Caco-2 (cell line): ENCODE measurements at regions not wholly inside any gene's neighbourhood (a gene's known extent, or its start where the extent isn't known, plus 50 kb on each side); places are given as distances from the start of the nearest gene placed in this dataset.

Experiments used
- BruUV-seq: library from RNA; stranded (reverse); fragments of 400-500 nt; replicated peaks from 2 replicates; lab custom pipeline; 2021; lab: Mats Ljungman, UMichigan
- CTCF ChIA-PET: fragments of 300-600 bp; sonication (Branson Sonifier 250); formaldehyde crosslinking; loops from one replicate; lab custom pipeline; 2022; ENCODE audit warnings: antibody characterized with exemption; lab: Charles Lee
- POLR2A ChIA-PET: fragments of 300-600 bp; sonication (Branson Sonifier 250); formaldehyde crosslinking; loops from one replicate; lab custom pipeline; 2022; ENCODE audit warnings: antibody characterized with exemption; lab: Charles Lee
- DNase-seq, 2 experiments: peaks; one replicate each; pipeline versions ENCODE4 v3.0.0 to v3.0.0-alpha.2; 2020 to 2022
- H3K27me3 ChIP-seq: replicated peaks from 2 replicates; pipeline ENCODE4 v1.6.0; 2011; ENCODE audit warnings: low read length; ENCODE audit not compliant: control insufficient read depth, insufficient read depth
- H3K36me3 ChIP-seq: 2 replicates; pipeline ENCODE4 v1.5.1; 2011; ENCODE audit warnings: low read length; ENCODE audit not compliant: control insufficient read depth, insufficient read depth
- H3K4me1 ChIP-seq: fragments of 250-450 bp; sonication (Bioruptor Pico); 2 replicates; pipeline ENCODE4 v1.5.1; 2020; ENCODE audit warnings: mild to moderate bottlenecking
- H3K4me3 ChIP-seq: 2 replicates; pipeline ENCODE4 v1.5.1; 2011; ENCODE audit warnings: low read depth, mild to moderate bottlenecking, control low read depth, low read length
- H3K9me3 ChIP-seq: fragments of 250-450 bp; sonication (Bioruptor Pico); 2 replicates; pipeline ENCODE4 v1.5.1; 2020; ENCODE audit warnings: mild to moderate bottlenecking, moderate library complexity
- H3K27ac Mint-ChIP-seq: one replicate; pipeline ENCODE4 v1.8.0; 2022; ENCODE audit warnings: mixed read lengths; ENCODE audit not compliant: unreplicated experiment
- H3K27me3 Mint-ChIP-seq: one replicate; pipeline ENCODE4 v1.8.0; 2022; ENCODE audit warnings: mixed read lengths; ENCODE audit not compliant: insufficient read depth, unreplicated experiment
- H3K36me3 Mint-ChIP-seq: one replicate; pipeline ENCODE4 v1.8.0; 2022; ENCODE audit warnings: mild to moderate bottlenecking, mixed read lengths; ENCODE audit not compliant: insufficient read depth, unreplicated experiment
- H3K4me1 Mint-ChIP-seq: one replicate; pipeline ENCODE4 v1.8.0; 2022; ENCODE audit warnings: low read depth, mixed read lengths; ENCODE audit not compliant: unreplicated experiment
- H3K4me3 Mint-ChIP-seq: one replicate; pipeline ENCODE4 v1.8.0; 2022; ENCODE audit warnings: mild to moderate bottlenecking, moderate library complexity, mixed read lengths; ENCODE audit not compliant: unreplicated experiment
- H3K9me3 Mint-ChIP-seq: one replicate; pipeline ENCODE4 v1.8.0; 2022; ENCODE audit warnings: mixed read lengths; ENCODE audit not compliant: unreplicated experiment
- CTCF ChIP-seq, 2 experiments: fragments of 200-600 bp in 1 of 2; IDR thresholded peaks; 1 replicate in 1 of 2; 2 replicates in 1 of 2; pipeline versions ENCODE4 v1.5.1 to v1.8.0; 2011 to 2022; ENCODE audit warnings: antibody characterized with exemption in 1 of 2, control low read depth in 1 of 2, inconsistent platforms in 1 of 2, low read depth in 1 of 2, low read length in 1 of 2, mild to moderate bottlenecking in 1 of 2, moderate library complexity in 1 of 2; ENCODE audit not compliant: insufficient read depth in 1 of 2, severe bottlenecking in 1 of 2, unreplicated experiment in 1 of 2
- intact Hi-C: fragments of 100-400 bp; cut with micrococcal nuclease; formaldehyde crosslinking; loops from one replicate; pipeline ENCODE4 v1.10.0; 2022; ENCODE audit not compliant: unreplicated experiment

GRCh38 chr2:126781806-126782205 is 116.9 kb upstream of the TEX51 start:
- H3K27me3 Mint-ChIP-seq = peaks cover 21% of the 10 kb centered on the region
- no peak overlapping the region for H3K27ac Mint-ChIP-seq
- Histone ChIP-seq H3K27me3 (no peaks in the 10 kb centered on the region; the same call in 1 of the 2 replicates), H3K4me1 (no peaks in the 10 kb centered on the region), H3K9me3 (no peaks in the 10 kb centered on the region), H3K36me3 (no peaks in the 10 kb centered on the region), H3K4me3 (no peak overlapping the region)
- TF ChIP-seq CTCF (IDR thresholded peaks at IDR 0.05; ENCODE audit: insufficient read depth in 1 of 2, low read depth in 1 of 2, low read length in 1 of 2, severe bottlenecking in 1 of 2, unreplicated experiment in 1 of 2) = no peak
- BruUV-seq = no TSS peak
- intact Hi-C loops = no loop called here
- H3K4me3 Mint-ChIP-seq = no peak overlapping the region
- ChIA-PET CTCF (no interaction called here), POLR2A (no interaction called here)
- no peaks in the 10 kb centered on the region for H3K36me3 Mint-ChIP-seq
- no peaks in the 10 kb centered on the region for H3K9me3 Mint-ChIP-seq
- no peak for DNase-seq
- H3K4me1 Mint-ChIP-seq = peaks cover 6% of the 10 kb centered on the region

GRCh38 chr2:126782648-126783047 is 116.0 kb upstream of the TEX51 start:
- H3K27me3 ChIP-seq = no peaks in the 10 kb centered on the region; the same call in 1 of the 2 replicates
- Mint-ChIP-seq H3K9me3 (no peaks in the 10 kb centered on the region), H3K4me1 (peaks cover under 1% of the 10 kb centered on the region), H3K27me3 (peaks cover 17% of the 10 kb centered on the region), H3K36me3 (no peaks in the 10 kb centered on the region), H3K27ac (no peak overlapping the region), H3K4me3 (no peak overlapping the region)
- no peak overlapping the region for H3K4me3 ChIP-seq
- BruUV-seq = no TSS peak
- no peak for DNase-seq
- no peaks in the 10 kb centered on the region for H3K36me3 ChIP-seq
- no peaks in the 10 kb centered on the region for H3K4me1 ChIP-seq
- no peaks in the 10 kb centered on the region for H3K9me3 ChIP-seq
- POLR2A ChIA-PET = no interaction called here
- CTCF ChIA-PET = no interaction called here
- TF ChIP-seq CTCF (IDR thresholded peaks at IDR 0.05; ENCODE audit: insufficient read depth in 1 of 2, low read depth in 1 of 2, low read length in 1 of 2, severe bottlenecking in 1 of 2, unreplicated experiment in 1 of 2) = no peak
- intact Hi-C loops = no loop called here

- TF ChIP-seq CTCF (IDR thresholded peaks at IDR 0.05; ENCODE audit: insufficient read depth in 1 of 2, low read depth in 1 of 2, low read length in 1 of 2, severe bottlenecking in 1 of 2, unreplicated experiment in 1 of 2) = no peak
- no peaks in the 10 kb centered on the region; the same call in 1 of the 2 replicates for H3K27me3 ChIP-seq
- BruUV-seq = no TSS peak
- Mint-ChIP-seq H3K27me3 (peaks cover 17% of the 10 kb centered on the region), H3K36me3 (no peaks in the 10 kb centered on the region), H3K27ac (no peak overlapping the region), H3K4me1 (no peaks in the 10 kb centered on the region), H3K9me3 (no peaks in the 10 kb centered on the region), H3K4me3 (no peak overlapping the region)
- intact Hi-C loops = no loop called here
- no peaks in the 10 kb centered on the region for H3K4me1 ChIP-seq
- CTCF ChIA-PET = no interaction called here
- no peak overlapping the region for H3K4me3 ChIP-seq
- POLR2A ChIA-PET = no interaction called here
- DNase-seq = no peak
- H3K9me3 ChIP-seq = no peaks in the 10 kb centered on the region
- no peaks in the 10 kb centered on the region for H3K36me3 ChIP-seq
Measured at GRCh38 chr2:126783341-126783740, 115.3 kb upstream of the TEX51 start.
